HepG2 (cell line): ENCODE measurements at regions not wholly inside any gene's neighbourhood (a gene's known extent, or its start where the extent isn't known, plus 50 kb on each side); places are given as distances from the start of the nearest gene placed in this dataset.

Source experiments
- ATAC-seq: fragments of 200-7000 bp; cut with Tn5 transposase; 3 replicates; pipeline ENCODE4 v1.9.1; 2020; ENCODE audit warnings: mild to moderate bottlenecking, moderate library complexity
- BruUV-seq: library from RNA; stranded (reverse); fragments of 400-500 nt; replicated peaks from 2 replicates; lab custom pipeline; 2021; lab: Mats Ljungman, UMichigan
- CTCF ChIA-PET: fragments of 300-600 bp; formaldehyde crosslinking; extraction: SDS; loops from one replicate; lab custom pipeline; 2021; ENCODE audit warnings: low total read pairs, inconsistent platforms, low intra/inter-chr PET ratio; lab: Yijun Ruan, JAX
- POLR2A ChIA-PET: fragments of 350-600 bp; sonication (Branson Sonifier 250); formaldehyde crosslinking; loops from one replicate; lab custom pipeline; 2020; ENCODE audit warnings: antibody characterized with exemption, inconsistent platforms; lab: Yijun Ruan, JAX
- DNase-seq: peaks from one replicate; pipeline ENCODE4 v3.0.0-alpha.2; 2015; ENCODE audit warnings: low spot score
- FAIRE-seq: peaks from 3 replicates; lab custom pipeline; 2011; peaks lifted over from hg19 to GRCh38; lab: Jason Lieb, UNC
- H2AFZ ChIP-seq: one replicate; pipeline ENCODE4 v1.6.1; 2011; ENCODE audit warnings: low read length, inconsistent platforms
- H3K27ac ChIP-seq: fragments of 300-600 bp; 3 replicates; pipeline ENCODE4 v1.8.0; 2011; ENCODE audit warnings: mixed run types, mild to moderate bottlenecking, mixed read lengths, low read length, inconsistent platforms; ENCODE audit not compliant: insufficient read depth; ENCODE audit errors: extremely low read length
- H3K27me3 ChIP-seq, 2 experiments: fragments of 200-600 bp in 1 of 2; 2 replicates in 1 of 2; 3 replicates in 1 of 2; pipeline versions ENCODE4 v1.6.0 to v1.8.0; 2011; ENCODE audit warnings: low read length in 2 of 2, mild to moderate bottlenecking in 2 of 2, moderate library complexity in 2 of 2, inconsistent platforms in 1 of 2; ENCODE audit not compliant: insufficient read depth in 2 of 2, control insufficient read depth in 1 of 2
- H3K36me3 ChIP-seq, 2 experiments: fragments of 200-600 bp in 1 of 2; replicated peaks in 1 of 2; 2 replicates in 1 of 2; 3 replicates in 1 of 2; pipeline versions ENCODE4 v1.5.1 to v1.8.0; 2011; ENCODE audit warnings: low read length in 2 of 2, inconsistent platforms in 1 of 2; ENCODE audit not compliant: insufficient read depth in 2 of 2, control insufficient read depth in 1 of 2
- H3K4me1 ChIP-seq: 2 replicates; pipeline ENCODE4 v1.5.1; 2012; ENCODE audit warnings: low read length, inconsistent platforms; ENCODE audit not compliant: insufficient read depth
- H3K4me2 ChIP-seq: 2 replicates; pipeline ENCODE4 v1.6.0; 2011; ENCODE audit warnings: low read depth, low read length, inconsistent platforms
- H3K4me3 ChIP-seq, 3 experiments: fragments of 200-600 bp in 1 of 3; sonication (generic), shearing (Covaris generic) in 1 of 3; replicated peaks in 1 of 3; 2 replicates each; pipeline ENCODE4 v1.5.1; 2011 to 2016; ENCODE audit warnings: low read length in 3 of 3, inconsistent platforms in 2 of 3, low read depth in 2 of 3, mild to moderate bottlenecking in 2 of 3, control low read depth in 1 of 3, mixed read lengths in 1 of 3; ENCODE audit not compliant: insufficient read depth in 1 of 3
- H3K79me2 ChIP-seq: one replicate; pipeline ENCODE4 v1.6.1; 2011; ENCODE audit warnings: low read length, inconsistent platforms; ENCODE audit not compliant: insufficient read depth
- H3K9ac ChIP-seq: 2 replicates; pipeline ENCODE4 v1.6.0; 2011; ENCODE audit warnings: mild to moderate bottlenecking, low read depth, low read length, inconsistent platforms; ENCODE audit not compliant: insufficient read depth
- H3K9me3 ChIP-seq: 2 replicates; pipeline ENCODE4 v1.5.1; 2012; ENCODE audit warnings: mild to moderate bottlenecking, low read length
- H4K20me1 ChIP-seq: 2 replicates; pipeline ENCODE4 v1.6.0; 2011; ENCODE audit warnings: inconsistent platforms, mild to moderate bottlenecking, low read length, moderate library complexity; ENCODE audit not compliant: insufficient read depth
- JARID2 ChIP-seq: sonication (generic); formaldehyde crosslinking; IDR thresholded peaks from 2 replicates; pipeline ENCODE4 v1.8.1; 2023; ENCODE audit warnings: missing genetic modification reagents, inconsistent platforms; ENCODE audit not compliant: insufficient replicate concordance
- ZBTB38 ChIP-seq: sonication (generic); formaldehyde crosslinking; IDR thresholded peaks from 2 replicates; pipeline ENCODE4 v1.5.1; 2020; ENCODE audit warnings: mild to moderate bottlenecking, missing genetic modification reagents
- WGBS: methylation state at CpG from one replicate; pipeline ENCODE4 v1.1.6; 2017; ENCODE audit warnings: low lambda C conversion rate; 5-methylcytosine and 5-hydroxymethylcytosine counted together
- in situ Hi-C: cut with HindIII; loops from 2 replicates; pipeline ENCODE4 v1.10.0; 2017; ENCODE audit warnings: low pct_unique_long_range_greater_than_20kb; ENCODE audit not compliant: extremely low pct_ligation_motif_present
- intact Hi-C: fragments of 100-400 bp; cut with micrococcal nuclease; formaldehyde crosslinking; loops from one replicate; pipeline ENCODE4 v1.10.0; 2022; ENCODE audit not compliant: unreplicated experiment
- TF ChIP-seq, protein P1 (sequence below): sonication (generic); formaldehyde crosslinking; IDR thresholded peaks from 2 replicates; pipeline ENCODE4 v1.4.0; 2020; ENCODE audit warnings: missing genetic modification reagents
- TF ChIP-seq, protein P2 (sequence below): sonication (generic); formaldehyde crosslinking; IDR thresholded peaks from 2 replicates; pipeline ENCODE4 v1.4.0; 2020; ENCODE audit warnings: missing genetic modification reagents, borderline replicate concordance

DNA sequence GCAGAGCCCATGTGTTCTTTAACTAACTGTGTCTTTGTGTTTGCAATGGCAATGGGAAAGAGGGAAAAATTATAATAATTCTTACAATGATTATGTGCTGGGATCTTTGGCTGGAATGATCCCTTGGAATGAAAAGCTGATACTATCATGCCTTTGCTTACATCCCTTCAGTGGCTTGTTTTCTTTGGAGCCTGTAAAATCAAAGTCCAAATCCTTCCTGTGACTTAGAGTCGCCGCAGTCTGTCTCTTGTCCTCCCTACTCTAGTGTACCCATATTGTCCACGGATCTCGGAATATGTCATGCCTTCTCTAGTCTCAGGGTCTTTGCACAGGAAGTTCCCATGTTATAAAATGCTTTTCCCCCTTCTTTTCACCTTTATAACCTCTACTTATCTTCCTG lies 111.7 kb upstream of the MAF start:
- no peak overlapping the region for H3K4me3 ChIP-seq
- ChIA-PET POLR2A (no interaction called here), CTCF (no interaction called here)
- in situ Hi-C loops = no loop called here
- ATAC-seq (no peak), DNase-seq (no peak)
- H4K20me1 ChIP-seq = no peaks in the 10 kb centered on the region
- no peaks in the 10 kb centered on the region for H3K27me3 ChIP-seq
- H3K27ac ChIP-seq = no peak overlapping the region
- H3K79me2 ChIP-seq = no peaks in the 10 kb centered on the region
- no TSS peak for BruUV-seq
- no peak for TF ChIP-seq JARID2 (CRISPR knock-in tag)
- TF ChIP-seq, protein P1, sequence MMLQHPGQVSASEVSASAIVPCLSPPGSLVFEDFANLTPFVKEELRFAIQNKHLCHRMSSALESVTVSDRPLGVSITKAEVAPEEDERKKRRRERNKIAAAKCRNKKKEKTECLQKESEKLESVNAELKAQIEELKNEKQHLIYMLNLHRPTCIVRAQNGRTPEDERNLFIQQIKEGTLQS (CRISPR knock-in tag) = no peak
- TF ChIP-seq, all 625 proteins: peak for 0
- no peak for FAIRE-seq
- intact Hi-C loops = no loop called here
- Histone ChIP-seq H3K9me3 (peaks cover 54% of the 10 kb centered on the region; the same call in 1 of the 2 replicates), H3K4me1 (no peaks in the 10 kb centered on the region), H3K4me2 (no peak overlapping the region), H2AFZ (no peak overlapping the region), H3K36me3 (no peaks in the 10 kb centered on the region), H3K9ac (no peak overlapping the region)
- WGBS = 22% methylated on average over 4 of the region's 4 CpGs

DNA sequence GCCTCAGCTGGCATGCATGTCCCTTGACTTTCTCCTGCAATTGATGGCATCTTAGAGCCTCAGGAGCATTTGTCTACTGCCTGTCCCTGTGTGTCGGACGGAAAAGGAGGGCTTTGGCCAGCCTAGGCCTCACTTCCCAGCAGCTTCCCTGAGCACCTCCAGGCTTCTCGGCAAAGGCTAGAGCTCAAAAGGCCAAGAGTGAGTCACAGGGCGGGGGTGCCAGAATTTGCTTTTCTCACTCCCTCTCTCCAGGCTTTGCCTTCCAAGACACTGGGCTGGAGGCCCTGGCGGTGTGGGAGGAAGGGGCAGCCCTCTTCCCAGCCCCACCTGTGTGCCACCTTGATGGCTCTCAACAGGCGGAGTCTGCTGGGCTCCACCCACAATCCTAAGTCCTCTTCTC lies 107.3 kb upstream of the MAF start:
- H3K9ac ChIP-seq = no peak overlapping the region
- no peak for TF ChIP-seq ZBTB38 (CRISPR knock-in tag)
- TF ChIP-seq, protein P2, sequence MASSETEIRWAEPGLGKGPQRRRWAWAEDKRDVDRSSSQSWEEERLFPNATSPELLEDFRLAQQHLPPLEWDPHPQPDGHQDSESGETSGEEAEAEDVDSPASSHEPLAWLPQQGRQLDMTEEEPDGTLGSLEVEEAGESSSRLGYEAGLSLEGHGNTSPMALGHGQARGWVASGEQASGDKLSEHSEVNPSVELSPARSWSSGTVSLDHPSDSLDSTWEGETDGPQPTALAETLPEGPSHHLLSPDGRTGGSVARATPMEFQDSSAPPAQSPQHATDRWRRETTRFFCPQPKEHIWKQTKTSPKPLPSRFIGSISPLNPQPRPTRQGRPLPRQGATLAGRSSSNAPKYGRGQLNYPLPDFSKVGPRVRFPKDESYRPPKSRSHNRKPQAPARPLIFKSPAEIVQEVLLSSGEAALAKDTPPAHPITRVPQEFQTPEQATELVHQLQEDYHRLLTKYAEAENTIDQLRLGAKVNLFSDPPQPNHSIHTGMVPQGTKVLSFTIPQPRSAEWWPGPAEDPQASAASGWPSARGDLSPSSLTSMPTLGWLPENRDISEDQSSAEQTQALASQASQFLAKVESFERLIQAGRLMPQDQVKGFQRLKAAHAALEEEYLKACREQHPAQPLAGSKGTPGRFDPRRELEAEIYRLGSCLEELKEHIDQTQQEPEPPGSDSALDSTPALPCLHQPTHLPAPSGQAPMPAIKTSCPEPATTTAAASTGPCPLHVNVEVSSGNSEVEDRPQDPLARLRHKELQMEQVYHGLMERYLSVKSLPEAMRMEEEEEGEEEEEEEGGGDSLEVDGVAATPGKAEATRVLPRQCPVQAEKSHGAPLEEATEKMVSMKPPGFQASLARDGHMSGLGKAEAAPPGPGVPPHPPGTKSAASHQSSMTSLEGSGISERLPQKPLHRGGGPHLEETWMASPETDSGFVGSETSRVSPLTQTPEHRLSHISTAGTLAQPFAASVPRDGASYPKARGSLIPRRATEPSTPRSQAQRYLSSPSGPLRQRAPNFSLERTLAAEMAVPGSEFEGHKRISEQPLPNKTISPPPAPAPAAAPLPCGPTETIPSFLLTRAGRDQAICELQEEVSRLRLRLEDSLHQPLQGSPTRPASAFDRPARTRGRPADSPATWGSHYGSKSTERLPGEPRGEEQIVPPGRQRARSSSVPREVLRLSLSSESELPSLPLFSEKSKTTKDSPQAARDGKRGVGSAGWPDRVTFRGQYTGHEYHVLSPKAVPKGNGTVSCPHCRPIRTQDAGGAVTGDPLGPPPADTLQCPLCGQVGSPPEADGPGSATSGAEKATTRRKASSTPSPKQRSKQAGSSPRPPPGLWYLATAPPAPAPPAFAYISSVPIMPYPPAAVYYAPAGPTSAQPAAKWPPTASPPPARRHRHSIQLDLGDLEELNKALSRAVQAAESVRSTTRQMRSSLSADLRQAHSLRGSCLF (CRISPR knock-in tag) = no peak
- no peaks in the 10 kb centered on the region for H4K20me1 ChIP-seq
- H3K27ac ChIP-seq = no peak overlapping the region
- H3K36me3 ChIP-seq = no peaks in the 10 kb centered on the region
- H3K9me3 ChIP-seq = peaks cover 48% of the 10 kb centered on the region; the same call in 1 of the 2 replicates
- FAIRE-seq (no peak), DNase-seq (no peak), ATAC-seq (no peak)
- H3K4me1 ChIP-seq = no peaks in the 10 kb centered on the region
- in situ Hi-C loops (no loop called here), intact Hi-C loops (no loop called here)
- POLR2A ChIA-PET = no interaction called here
- 40% methylated on average over 4 of the region's 6 CpGs for WGBS
- H3K4me3 ChIP-seq = no peak overlapping the region
- CTCF ChIA-PET = no interaction called here
- no peak overlapping the region for H2AFZ ChIP-seq
- BruUV-seq = no TSS peak
- no peak overlapping the region for H3K4me2 ChIP-seq
- no peaks in the 10 kb centered on the region for H3K79me2 ChIP-seq
- no peaks in the 10 kb centered on the region for H3K27me3 ChIP-seq
